Dermis microvascular lymphatic vessel endothelial cell (primary cell): ENCODE measurements at regions not wholly inside any gene's neighbourhood (a gene's known extent, or its start where the extent isn't known, plus 50 kb on each side); places are given as distances from the start of the nearest gene placed in this dataset.
A peak's percentile ranks its signal among the peaks of the same experiment; 100 is the strongest.

Source experiments
- DNase-seq, 2 donors: peaks; one replicate each; pipeline versions ENCODE4 v3.0.0 to v3.0.0-alpha.2; 2010; ENCODE audit warnings: low read depth in 2 of 2

DNA sequence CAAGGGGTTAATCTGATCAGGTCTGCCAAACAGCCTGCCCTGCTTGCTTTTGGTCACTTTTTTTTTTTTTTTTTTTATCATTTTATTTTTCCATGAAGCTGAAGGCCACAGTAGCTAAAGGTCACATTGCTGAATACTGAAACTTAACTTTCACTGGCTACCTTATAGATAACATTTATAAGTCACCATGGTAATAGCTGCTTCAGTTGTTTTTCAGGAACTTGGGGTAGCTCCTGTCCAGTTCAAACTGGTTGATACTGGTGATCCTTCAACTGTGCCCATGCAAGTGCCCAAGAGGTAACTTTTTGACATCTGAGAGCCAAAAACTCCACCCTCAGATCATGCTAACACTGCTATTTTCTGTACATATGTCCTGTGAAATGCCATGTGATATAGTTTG is 68.3 kb upstream of the RGS7BP start:
- peak in 1 of 2 donors; percentile 2 for DNase-seq

GRCh38 chr5:64451551-64451950 is 54.3 kb upstream of the RGS7BP start:
- no peak for DNase-seq

GRCh38 chr5:64453405-64453804 is 52.4 kb upstream of the RGS7BP start:
- no peak for DNase-seq
